Chondrocyte (in vitro differentiated cells): ENCODE measurements at regions not wholly inside any gene's neighbourhood (a gene's known extent, or its start where the extent isn't known, plus 50 kb on each side); places are given as distances from the start of the nearest gene placed in this dataset.

Experiments used
- DNase-seq: peaks from one replicate; pipeline ENCODE4 v3.0.0; 2021; ENCODE audit warnings: mixed read lengths, low spot score
- H3K27ac Mint-ChIP-seq: one replicate; pipeline ENCODE4 v1.8.0; 2021; ENCODE audit warnings: mild to moderate bottlenecking, moderate library complexity, mixed read lengths; ENCODE audit not compliant: unreplicated experiment
- H3K27me3 Mint-ChIP-seq: 2 replicates; pipeline ENCODE4 v1.8.0; 2021; ENCODE audit warnings: low read depth, mixed read lengths
- H3K36me3 Mint-ChIP-seq: 2 replicates; pipeline ENCODE4 v1.8.0; 2021; ENCODE audit warnings: low read depth, mixed read lengths
- H3K4me1 Mint-ChIP-seq: 2 replicates; pipeline ENCODE4 v1.8.0; 2021; ENCODE audit warnings: low read depth, mild to moderate bottlenecking, mixed read lengths
- H3K4me3 Mint-ChIP-seq: one replicate; pipeline ENCODE4 v1.8.0; 2021; ENCODE audit warnings: mild to moderate bottlenecking, moderate library complexity, mixed read lengths; ENCODE audit not compliant: unreplicated experiment
- H3K9me3 Mint-ChIP-seq: 2 replicates; pipeline ENCODE4 v1.8.0; 2021; ENCODE audit warnings: low read depth, mixed read lengths
- TF ChIP-seq, protein P1 (sequence below): fragments of 200-600 bp; sonication (generic); IDR thresholded peaks from 2 replicates; pipeline ENCODE4 v1.5.0; 2021; ENCODE audit warnings: antibody characterized with exemption, mild to moderate bottlenecking, moderate library complexity

DNA sequence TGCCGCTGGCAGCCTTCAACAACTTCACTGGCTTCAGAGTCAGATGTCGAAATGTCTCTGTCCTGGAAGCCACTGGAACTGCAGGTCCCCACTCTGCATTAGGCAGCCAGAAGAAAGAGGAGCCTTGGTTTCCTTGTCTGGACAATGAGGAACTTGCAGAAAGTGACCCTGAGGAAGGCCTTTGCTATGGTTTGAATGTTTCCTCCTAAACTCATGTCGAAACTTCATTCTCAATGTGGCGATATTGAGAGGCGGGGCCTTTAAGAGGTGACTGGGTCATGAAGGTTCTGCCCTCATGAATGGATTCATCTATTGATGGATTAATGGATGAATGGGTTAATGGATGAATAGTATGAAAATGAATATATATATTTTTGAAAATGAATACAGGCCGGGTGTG lies 61.6 kb upstream of the GPR26 start:
- H3K9me3 Mint-ChIP-seq, result peaks cover 6% of the 10 kb centered on the region
- peaks cover 2% of the 10 kb centered on the region for H3K27me3 Mint-ChIP-seq
- H3K4me3 Mint-ChIP-seq, result no peak overlapping the region
- DNase-seq, result no peak
- H3K4me1 Mint-ChIP-seq, result no peaks in the 10 kb centered on the region
- H3K27ac Mint-ChIP-seq, result no peak overlapping the region
- TF ChIP-seq, protein P1, sequence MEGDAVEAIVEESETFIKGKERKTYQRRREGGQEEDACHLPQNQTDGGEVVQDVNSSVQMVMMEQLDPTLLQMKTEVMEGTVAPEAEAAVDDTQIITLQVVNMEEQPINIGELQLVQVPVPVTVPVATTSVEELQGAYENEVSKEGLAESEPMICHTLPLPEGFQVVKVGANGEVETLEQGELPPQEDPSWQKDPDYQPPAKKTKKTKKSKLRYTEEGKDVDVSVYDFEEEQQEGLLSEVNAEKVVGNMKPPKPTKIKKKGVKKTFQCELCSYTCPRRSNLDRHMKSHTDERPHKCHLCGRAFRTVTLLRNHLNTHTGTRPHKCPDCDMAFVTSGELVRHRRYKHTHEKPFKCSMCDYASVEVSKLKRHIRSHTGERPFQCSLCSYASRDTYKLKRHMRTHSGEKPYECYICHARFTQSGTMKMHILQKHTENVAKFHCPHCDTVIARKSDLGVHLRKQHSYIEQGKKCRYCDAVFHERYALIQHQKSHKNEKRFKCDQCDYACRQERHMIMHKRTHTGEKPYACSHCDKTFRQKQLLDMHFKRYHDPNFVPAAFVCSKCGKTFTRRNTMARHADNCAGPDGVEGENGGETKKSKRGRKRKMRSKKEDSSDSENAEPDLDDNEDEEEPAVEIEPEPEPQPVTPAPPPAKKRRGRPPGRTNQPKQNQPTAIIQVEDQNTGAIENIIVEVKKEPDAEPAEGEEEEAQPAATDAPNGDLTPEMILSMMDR, result no peak
- H3K36me3 Mint-ChIP-seq, result no peaks in the 10 kb centered on the region

DNA sequence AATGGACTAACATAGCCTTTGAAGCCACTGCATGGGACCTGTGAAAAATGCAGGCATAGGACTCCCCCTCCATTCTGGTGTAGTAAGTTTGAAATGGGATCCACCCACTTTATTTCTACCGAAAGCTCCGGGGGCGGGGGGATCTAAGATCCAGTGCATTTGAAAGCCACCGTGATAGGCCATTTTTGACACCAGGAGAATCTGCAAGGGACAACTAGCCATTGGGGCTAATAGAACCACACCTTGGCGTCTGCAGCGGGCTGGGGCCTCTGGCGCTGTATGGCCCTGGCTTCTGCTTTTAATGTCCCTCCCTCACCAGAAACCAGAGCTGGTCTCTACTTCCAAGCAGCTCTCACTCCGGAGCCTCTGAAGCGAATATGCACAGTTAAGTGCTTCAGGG lies 60.1 kb upstream of the GPR26 start:
- Mint-ChIP-seq H3K27me3 (peaks cover 2% of the 10 kb centered on the region), H3K4me3 (no peak overlapping the region), H3K4me1 (no peaks in the 10 kb centered on the region), H3K9me3 (peaks cover 6% of the 10 kb centered on the region), H3K27ac (no peak overlapping the region), H3K36me3 (no peaks in the 10 kb centered on the region)
- no peak for DNase-seq
- TF ChIP-seq, protein P1, result no peak

DNA sequence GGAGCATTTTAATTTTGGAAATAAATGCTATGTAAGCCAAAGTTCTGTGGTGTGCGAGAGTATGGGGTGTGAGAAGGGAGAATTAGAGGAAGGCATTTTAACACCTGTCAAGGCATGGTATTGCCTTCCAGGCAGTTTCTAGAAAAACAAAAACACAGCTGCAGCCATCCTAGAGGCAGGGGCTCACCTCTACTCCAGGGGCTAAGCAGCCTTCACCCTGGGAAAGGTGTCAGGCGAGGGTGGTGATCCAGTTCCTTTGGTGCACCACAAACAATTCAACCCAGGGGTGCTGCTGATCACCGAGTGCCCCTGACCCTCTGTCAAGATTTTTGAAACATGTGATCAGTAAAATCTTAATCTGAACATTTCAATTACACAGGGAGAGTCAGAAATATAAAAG lies 59.2 kb upstream of the GPR26 start:
- Mint-ChIP-seq H3K4me3 (no peak overlapping the region), H3K9me3 (no peaks in the 10 kb centered on the region), H3K27me3 (peaks cover 2% of the 10 kb centered on the region), H3K4me1 (no peaks in the 10 kb centered on the region), H3K36me3 (no peaks in the 10 kb centered on the region), H3K27ac (no peak overlapping the region)
- no peak for DNase-seq
- TF ChIP-seq, protein P1, result no peak

DNA sequence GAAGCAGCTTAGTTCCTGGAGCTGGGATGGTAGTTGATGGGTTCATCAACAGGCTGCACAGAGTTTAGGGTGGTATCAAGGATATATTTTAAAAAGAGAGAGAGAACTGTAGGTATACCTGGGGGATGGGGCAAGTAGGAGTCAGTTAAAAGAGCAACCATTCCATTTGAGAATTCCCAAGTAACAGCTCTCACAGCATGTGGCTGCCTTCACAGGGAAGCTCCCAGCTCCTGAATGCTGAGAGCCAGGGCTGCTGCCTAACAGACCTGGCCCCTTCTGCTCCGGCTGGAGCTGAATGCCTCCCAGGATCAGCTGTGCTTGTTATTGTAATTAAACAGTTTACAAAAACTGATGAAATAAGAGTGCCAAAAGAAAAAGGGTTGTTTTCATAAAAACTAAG lies 58.8 kb upstream of the GPR26 start:
- Mint-ChIP-seq H3K36me3 (no peaks in the 10 kb centered on the region), H3K27ac (no peak overlapping the region), H3K4me1 (no peaks in the 10 kb centered on the region), H3K27me3 (peaks cover 2% of the 10 kb centered on the region), H3K4me3 (no peak overlapping the region), H3K9me3 (no peaks in the 10 kb centered on the region)
- TF ChIP-seq, protein P1, result no peak
- DNase-seq, result no peak

DNA sequence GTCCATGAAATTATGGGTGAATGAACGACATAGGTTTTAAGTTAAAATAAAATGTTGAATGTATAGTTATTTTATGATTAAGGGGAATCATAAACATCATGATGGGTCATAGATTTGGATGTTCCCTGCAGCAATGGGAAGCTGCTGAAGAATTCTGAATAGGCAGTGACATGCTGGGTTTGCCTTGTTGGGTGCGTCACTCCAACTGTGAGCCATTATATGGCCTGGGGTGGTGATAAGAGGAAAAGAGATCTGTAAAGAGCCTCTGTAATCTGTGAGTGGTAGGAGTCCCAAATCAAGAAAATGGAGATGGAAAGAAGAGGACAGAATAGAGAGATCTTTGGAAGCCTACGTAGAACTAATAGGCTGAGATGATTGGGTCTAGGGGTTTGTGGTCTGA lies 58.1 kb upstream of the GPR26 start:
- TF ChIP-seq, protein P1, result no peak

More for the DNA sequence above, 58.1 kb upstream of the GPR26 start:
- H3K36me3 Mint-ChIP-seq, result no peaks in the 10 kb centered on the region
- no peaks in the 10 kb centered on the region for H3K4me1 Mint-ChIP-seq
- peaks cover 2% of the 10 kb centered on the region for H3K27me3 Mint-ChIP-seq
- no peak for DNase-seq
- H3K27ac Mint-ChIP-seq, result no peak overlapping the region
- H3K4me3 Mint-ChIP-seq, result no peak overlapping the region
- no peaks in the 10 kb centered on the region for H3K9me3 Mint-ChIP-seq
